Endothelial cell of umbilical vein (primary cell): ENCODE measurements at regions not wholly inside any gene's neighbourhood (a gene's known extent, or its start where the extent isn't known, plus 50 kb on each side); places are given as distances from the start of the nearest gene placed in this dataset.

Experiments used
- BruUV-seq: library from RNA; stranded (reverse); fragments of 400-500 nt; replicated peaks from 2 replicates; lab custom pipeline; 2021; lab: Mats Ljungman, UMichigan
- CTCF ChIA-PET: fragments of 300-600, 350-600 bp; sonication (Branson Sonifier 250); formaldehyde crosslinking; loops from one replicate; lab custom pipeline; 2021; ENCODE audit warnings: antibody characterized with exemption, inconsistent platforms; lab: Charles Lee
- POLR2A ChIA-PET: fragments of 300-600, 350-600 bp; sonication (Branson Sonifier 250); formaldehyde crosslinking; loops from one replicate; lab custom pipeline; 2021; ENCODE audit warnings: antibody characterized with exemption, inconsistent platforms; lab: Charles Lee
- DNase-seq: peaks from one replicate; pipeline ENCODE4 v3.0.0-alpha.2; 2011; ENCODE audit warnings: low read depth, low spot score
- FAIRE-seq: peaks from 2 replicates; lab custom pipeline; 2011; peaks lifted over from hg19 to GRCh38; lab: Jason Lieb, UNC
- H2AFZ ChIP-seq: 2 replicates; pipeline ENCODE4 v1.6.0; 2012; ENCODE audit warnings: low read depth, low read length, control low read depth, inconsistent platforms
- H3K27ac ChIP-seq: 2 replicates; pipeline ENCODE4 v1.5.1; 2011; ENCODE audit warnings: low read depth, mild to moderate bottlenecking, control low read depth, low read length, moderate library complexity; ENCODE audit not compliant: insufficient read depth
- H3K27me3 ChIP-seq, 2 experiments: 2 replicates each; pipeline versions ENCODE4 v1.6.0 to v1.6.1; 2011; ENCODE audit warnings: low read length in 2 of 2, mixed read lengths in 1 of 2; ENCODE audit not compliant: control insufficient read depth in 2 of 2, insufficient read depth in 2 of 2
- H3K36me3 ChIP-seq, 2 experiments: 2 replicates in 1 of 2; 3 replicates in 1 of 2; pipeline ENCODE4 v1.5.1; 2011; ENCODE audit warnings: low read length in 2 of 2, mild to moderate bottlenecking in 1 of 2, moderate library complexity in 1 of 2; ENCODE audit not compliant: control insufficient read depth in 2 of 2, insufficient read depth in 2 of 2; ENCODE audit errors: extremely low read depth in 1 of 2
- H3K4me1 ChIP-seq: 3 replicates; pipeline ENCODE4 v1.5.1; 2011; ENCODE audit warnings: mild to moderate bottlenecking, low read length; ENCODE audit not compliant: control insufficient read depth, insufficient read depth; ENCODE audit errors: extremely low read depth
- H3K4me2 ChIP-seq: 2 replicates; pipeline ENCODE4 v1.6.1; 2011; ENCODE audit warnings: low read length, control low read depth, mixed read lengths; ENCODE audit not compliant: insufficient read depth
- H3K4me3 ChIP-seq, 3 experiments: fragments of 200-600 bp in 1 of 3; sonication (generic), shearing (Covaris generic) in 1 of 3; replicated peaks in 1 of 3; 2 replicates each; pipeline ENCODE4 v1.5.1; 2011 to 2016; ENCODE audit warnings: control low read depth in 3 of 3, low read length in 3 of 3, mild to moderate bottlenecking in 2 of 3, inconsistent platforms in 1 of 3, low read depth in 1 of 3, moderate library complexity in 1 of 3; ENCODE audit not compliant: insufficient read depth in 1 of 3
- H3K79me2 ChIP-seq: 2 replicates; pipeline ENCODE4 v1.6.0; 2012; ENCODE audit warnings: low read length, inconsistent platforms; ENCODE audit not compliant: control insufficient read depth, insufficient read depth
- H3K9ac ChIP-seq: replicated peaks from 2 replicates; pipeline ENCODE3; 2011; ENCODE audit warnings: low read length, control low read depth; ENCODE audit not compliant: insufficient read depth; ENCODE audit errors: extremely low read depth
- H3K9me1 ChIP-seq: replicated peaks from 3 replicates; pipeline ENCODE4 v1.6.0; 2011; ENCODE audit warnings: mild to moderate bottlenecking, low read length; ENCODE audit not compliant: control insufficient read depth, insufficient read depth; ENCODE audit errors: extremely low read depth
- H3K9me3 ChIP-seq: replicated peaks from 2 replicates; pipeline ENCODE4 v1.5.1; 2012; ENCODE audit warnings: low read length, inconsistent platforms; ENCODE audit not compliant: control insufficient read depth, insufficient read depth
- H4K20me1 ChIP-seq: replicated peaks from 2 replicates; pipeline ENCODE3; 2011; ENCODE audit warnings: mild to moderate bottlenecking, low read length; ENCODE audit not compliant: control insufficient read depth, insufficient read depth; ENCODE audit errors: extremely low read depth
- EZH2 ChIP-seq: IDR thresholded peaks from 2 replicates; pipeline ENCODE4 v1.6.1; 2012; ENCODE audit warnings: borderline replicate concordance, low read depth, mild to moderate bottlenecking, moderate library complexity, low read length, inconsistent platforms; ENCODE audit not compliant: severe bottlenecking
- FOS ChIP-seq: IDR thresholded peaks from 2 replicates; pipeline ENCODE4 v1.6.1; 2011; ENCODE audit warnings: mild to moderate bottlenecking, low read length, moderate library complexity, borderline replicate concordance; ENCODE audit not compliant: insufficient read depth
- GATA2 ChIP-seq: IDR thresholded peaks from 2 replicates; pipeline ENCODE4 v1.7.0; 2011; ENCODE audit warnings: low read depth, mild to moderate bottlenecking, moderate library complexity, mixed read lengths, low read length; ENCODE audit not compliant: insufficient read length, insufficient read depth
- JUN ChIP-seq: IDR thresholded peaks from 2 replicates; pipeline ENCODE4 v1.6.1; 2011; ENCODE audit warnings: borderline replicate concordance, low read depth; ENCODE audit not compliant: insufficient read length, insufficient read depth
- MAX ChIP-seq: IDR thresholded peaks from 2 replicates; pipeline ENCODE4 v1.6.1; 2011; ENCODE audit not compliant: insufficient read depth, insufficient read length
- MYC ChIP-seq: IDR thresholded peaks from one replicate; pipeline ENCODE4 v1.6.1; 2011; ENCODE audit warnings: mild to moderate bottlenecking, low read depth, low read length
- POLR2A ChIP-seq: IDR thresholded peaks from 2 replicates; pipeline ENCODE4 v1.6.1; 2012; ENCODE audit warnings: low read depth, mild to moderate bottlenecking, control low read depth, low read length
- POLR2AphosphoS5 ChIP-seq: IDR thresholded peaks from 2 replicates; pipeline ENCODE4 v1.6.1; 2012; ENCODE audit warnings: low read depth, mild to moderate bottlenecking, control low read depth, low read length, moderate library complexity; ENCODE audit not compliant: insufficient read depth
- dilution Hi-C: fragments of 300-500 bp; cut with MboI; formaldehyde crosslinking; loops from one replicate; pipeline ENCODE4 v1.15.0; 2019; ENCODE audit warnings: low sequenced_read_pairs; ENCODE audit not compliant: extremely low pct_ligation_motif_present
- intact Hi-C: fragments of 100-400 bp; cut with micrococcal nuclease; formaldehyde crosslinking; loops from one replicate; pipeline ENCODE4 v1.10.0; 2022
- TF ChIP-seq, protein P1 (sequence below), 2 donors: IDR thresholded peaks; 1 replicate in 1 of 2; 2 replicates in 1 of 2; pipeline ENCODE4 v1.5.1; 2011; ENCODE audit warnings: low read length in 2 of 2, mild to moderate bottlenecking in 2 of 2, moderate library complexity in 2 of 2, control low read depth in 1 of 2, inconsistent platforms in 1 of 2, low read depth in 1 of 2; ENCODE audit not compliant: insufficient read depth in 1 of 2; ENCODE audit errors: extremely low read depth in 1 of 2

GRCh38 chr2:152858594-152859265 lies 140.3 kb downstream of the ARL6IP6 start:
- FAIRE-seq (no peak), DNase-seq (no peak)
- Histone ChIP-seq H3K9me1 (no peaks in the 10 kb centered on the region), H3K4me1 (no peaks in the 10 kb centered on the region), H3K9me3 (no peaks in the 10 kb centered on the region), H4K20me1 (no peaks in the 10 kb centered on the region), H3K79me2 (no peaks in the 10 kb centered on the region), H3K4me3 (no peak overlapping the region), H3K36me3 (no peaks in the 10 kb centered on the region), H3K4me2 (no peak overlapping the region), H3K27me3 (no peaks in the 10 kb centered on the region), H2AFZ (no peak overlapping the region), H3K27ac (no peak overlapping the region), H3K9ac (no peak overlapping the region)
- POLR2A ChIA-PET, result no interaction called here
- TF ChIP-seq POLR2A, result no peak
- TF ChIP-seq POLR2AphosphoS5, result no peak
- no peak for TF ChIP-seq MAX
- TF ChIP-seq, protein P1, sequence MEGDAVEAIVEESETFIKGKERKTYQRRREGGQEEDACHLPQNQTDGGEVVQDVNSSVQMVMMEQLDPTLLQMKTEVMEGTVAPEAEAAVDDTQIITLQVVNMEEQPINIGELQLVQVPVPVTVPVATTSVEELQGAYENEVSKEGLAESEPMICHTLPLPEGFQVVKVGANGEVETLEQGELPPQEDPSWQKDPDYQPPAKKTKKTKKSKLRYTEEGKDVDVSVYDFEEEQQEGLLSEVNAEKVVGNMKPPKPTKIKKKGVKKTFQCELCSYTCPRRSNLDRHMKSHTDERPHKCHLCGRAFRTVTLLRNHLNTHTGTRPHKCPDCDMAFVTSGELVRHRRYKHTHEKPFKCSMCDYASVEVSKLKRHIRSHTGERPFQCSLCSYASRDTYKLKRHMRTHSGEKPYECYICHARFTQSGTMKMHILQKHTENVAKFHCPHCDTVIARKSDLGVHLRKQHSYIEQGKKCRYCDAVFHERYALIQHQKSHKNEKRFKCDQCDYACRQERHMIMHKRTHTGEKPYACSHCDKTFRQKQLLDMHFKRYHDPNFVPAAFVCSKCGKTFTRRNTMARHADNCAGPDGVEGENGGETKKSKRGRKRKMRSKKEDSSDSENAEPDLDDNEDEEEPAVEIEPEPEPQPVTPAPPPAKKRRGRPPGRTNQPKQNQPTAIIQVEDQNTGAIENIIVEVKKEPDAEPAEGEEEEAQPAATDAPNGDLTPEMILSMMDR (IDR thresholded peaks at IDR 0.05; ENCODE audit: extremely low read depth in 1 of 2, insufficient read depth in 1 of 2, low read depth in 1 of 2, low read length in 2 of 2), result no peak
- no peak for TF ChIP-seq MYC
- no peak for TF ChIP-seq JUN
- TF ChIP-seq EZH2, result no peak
- no peak for TF ChIP-seq FOS
- no peak for TF ChIP-seq GATA2
- BruUV-seq, result no TSS peak
- CTCF ChIA-PET, result interaction anchor here (3.4 kb wide), 1 partner anchor 1517 kb away, joined by 25 read pairs; no protein-coding TSS in a partner anchor
- intact Hi-C loops (no loop called here), dilution Hi-C loops (no loop called here)
